Chondrocyte (in vitro differentiated cells): ENCODE measurements at regions not wholly inside any gene's neighbourhood (a gene's known extent, or its start where the extent isn't known, plus 50 kb on each side); places are given as distances from the start of the nearest gene placed in this dataset.

Source experiments
- DNase-seq: peaks from one replicate; pipeline ENCODE4 v3.0.0; 2021; ENCODE audit warnings: mixed read lengths, low spot score
- H3K27ac Mint-ChIP-seq: one replicate; pipeline ENCODE4 v1.8.0; 2021; ENCODE audit warnings: mild to moderate bottlenecking, moderate library complexity, mixed read lengths; ENCODE audit not compliant: unreplicated experiment
- H3K27me3 Mint-ChIP-seq: 2 replicates; pipeline ENCODE4 v1.8.0; 2021; ENCODE audit warnings: low read depth, mixed read lengths
- H3K36me3 Mint-ChIP-seq: 2 replicates; pipeline ENCODE4 v1.8.0; 2021; ENCODE audit warnings: low read depth, mixed read lengths
- H3K4me1 Mint-ChIP-seq: 2 replicates; pipeline ENCODE4 v1.8.0; 2021; ENCODE audit warnings: low read depth, mild to moderate bottlenecking, mixed read lengths
- H3K4me3 Mint-ChIP-seq: one replicate; pipeline ENCODE4 v1.8.0; 2021; ENCODE audit warnings: mild to moderate bottlenecking, moderate library complexity, mixed read lengths; ENCODE audit not compliant: unreplicated experiment
- H3K9me3 Mint-ChIP-seq: 2 replicates; pipeline ENCODE4 v1.8.0; 2021; ENCODE audit warnings: low read depth, mixed read lengths
- TF ChIP-seq, protein P1 (sequence below): fragments of 200-600 bp; sonication (generic); IDR thresholded peaks from 2 replicates; pipeline ENCODE4 v1.5.0; 2021; ENCODE audit warnings: antibody characterized with exemption, mild to moderate bottlenecking, moderate library complexity

DNA sequence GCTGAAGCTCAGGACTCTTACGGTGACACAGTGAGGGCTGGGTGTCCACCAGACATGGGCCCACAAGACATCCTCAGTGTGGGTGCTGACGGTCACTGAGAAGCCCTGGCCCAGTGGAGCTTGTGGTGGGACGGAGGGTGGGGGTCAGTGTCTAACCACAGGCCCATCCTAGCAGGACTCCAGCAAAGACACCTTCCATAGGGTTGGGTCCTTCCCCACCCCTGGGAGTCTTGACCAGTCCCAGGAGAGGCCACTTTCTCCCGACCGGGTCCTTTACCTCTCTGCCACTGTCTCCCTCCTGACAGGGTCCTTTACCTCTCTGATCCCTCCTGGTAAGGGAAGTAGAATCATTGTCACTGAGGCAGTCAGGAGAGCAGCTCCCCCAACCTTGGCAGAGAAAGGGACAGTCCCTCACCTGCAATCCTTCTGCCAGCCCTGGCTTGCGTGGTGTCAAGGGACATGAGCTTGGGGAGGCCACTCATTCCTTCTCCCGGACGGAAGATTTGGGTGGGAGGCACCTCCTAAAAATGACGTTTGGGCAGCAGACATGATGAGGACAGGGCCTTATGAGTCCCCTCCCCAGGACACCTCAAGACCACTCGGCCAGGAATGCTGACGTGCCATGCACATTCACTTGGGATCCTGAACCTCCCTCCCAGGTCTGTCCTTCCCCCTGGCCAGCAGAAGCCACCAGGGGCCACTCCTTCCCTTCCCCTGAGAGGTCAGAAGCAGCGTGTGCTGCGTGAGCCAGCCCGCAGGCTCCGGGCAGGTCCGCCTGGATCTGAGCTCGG, 91.5 kb upstream of the FGF3 start:
- no peak overlapping the region for H3K4me3 Mint-ChIP-seq
- H3K36me3 Mint-ChIP-seq, result no peaks in the 10 kb centered on the region
- H3K27ac Mint-ChIP-seq, result no peak overlapping the region
- H3K4me1 Mint-ChIP-seq, result peaks cover 9% of the 10 kb centered on the region
- peaks cover 14% of the 10 kb centered on the region for H3K27me3 Mint-ChIP-seq
- H3K9me3 Mint-ChIP-seq, result no peaks in the 10 kb centered on the region
- DNase-seq, result peak; percentile 77
- TF ChIP-seq, protein P1, sequence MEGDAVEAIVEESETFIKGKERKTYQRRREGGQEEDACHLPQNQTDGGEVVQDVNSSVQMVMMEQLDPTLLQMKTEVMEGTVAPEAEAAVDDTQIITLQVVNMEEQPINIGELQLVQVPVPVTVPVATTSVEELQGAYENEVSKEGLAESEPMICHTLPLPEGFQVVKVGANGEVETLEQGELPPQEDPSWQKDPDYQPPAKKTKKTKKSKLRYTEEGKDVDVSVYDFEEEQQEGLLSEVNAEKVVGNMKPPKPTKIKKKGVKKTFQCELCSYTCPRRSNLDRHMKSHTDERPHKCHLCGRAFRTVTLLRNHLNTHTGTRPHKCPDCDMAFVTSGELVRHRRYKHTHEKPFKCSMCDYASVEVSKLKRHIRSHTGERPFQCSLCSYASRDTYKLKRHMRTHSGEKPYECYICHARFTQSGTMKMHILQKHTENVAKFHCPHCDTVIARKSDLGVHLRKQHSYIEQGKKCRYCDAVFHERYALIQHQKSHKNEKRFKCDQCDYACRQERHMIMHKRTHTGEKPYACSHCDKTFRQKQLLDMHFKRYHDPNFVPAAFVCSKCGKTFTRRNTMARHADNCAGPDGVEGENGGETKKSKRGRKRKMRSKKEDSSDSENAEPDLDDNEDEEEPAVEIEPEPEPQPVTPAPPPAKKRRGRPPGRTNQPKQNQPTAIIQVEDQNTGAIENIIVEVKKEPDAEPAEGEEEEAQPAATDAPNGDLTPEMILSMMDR, result no peak

DNA sequence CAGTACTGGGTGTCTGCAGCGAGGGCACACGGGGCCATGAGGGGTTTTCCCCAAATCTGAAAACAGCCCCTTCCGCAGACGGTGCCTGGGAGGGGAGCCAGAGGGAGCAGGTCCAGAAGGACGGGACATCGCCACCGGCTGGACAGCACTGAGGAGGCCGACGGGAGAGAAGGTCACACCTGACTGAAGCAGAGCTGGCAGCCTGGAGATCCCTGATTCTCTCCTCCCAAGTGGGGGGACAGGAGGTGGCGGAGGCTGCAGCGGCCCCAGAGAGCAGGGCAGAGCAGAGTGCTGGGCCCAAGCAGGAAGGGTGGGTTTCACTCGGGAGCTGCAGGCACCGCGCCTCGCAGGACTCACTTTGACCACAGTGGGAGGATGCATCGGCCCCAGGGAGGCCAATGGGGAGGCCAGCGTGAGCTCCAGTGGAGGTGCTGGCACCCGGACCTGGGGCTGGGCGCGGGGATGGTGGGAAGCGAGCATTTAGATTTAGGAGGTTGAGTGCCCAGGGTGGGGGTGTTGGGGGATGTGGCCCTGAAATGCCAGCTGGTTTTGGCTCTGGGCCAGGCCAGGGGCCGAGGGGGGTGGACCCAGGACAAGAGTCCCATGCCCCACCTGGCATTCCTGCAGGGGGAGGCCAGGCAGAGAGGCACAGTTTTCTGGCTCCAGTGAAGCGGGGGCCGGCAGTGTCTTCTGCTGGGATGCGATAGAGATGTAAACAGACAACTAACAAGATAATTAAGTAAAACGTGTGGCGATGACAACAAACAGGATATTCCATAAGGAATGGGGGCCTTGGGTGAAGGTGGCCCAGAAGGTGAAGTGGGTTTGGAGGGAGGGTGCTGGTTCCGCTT, 92.3 kb upstream of the FGF3 start:
- no peak overlapping the region for H3K27ac Mint-ChIP-seq
- TF ChIP-seq, protein P1, result no peak
- H3K27me3 Mint-ChIP-seq, result peaks cover 12% of the 10 kb centered on the region
- H3K36me3 Mint-ChIP-seq, result no peaks in the 10 kb centered on the region
- no peak overlapping the region for H3K4me3 Mint-ChIP-seq
- no peaks in the 10 kb centered on the region for H3K9me3 Mint-ChIP-seq
- H3K4me1 Mint-ChIP-seq, result peaks cover 15% of the 10 kb centered on the region
- peak; percentile 86 for DNase-seq

DNA sequence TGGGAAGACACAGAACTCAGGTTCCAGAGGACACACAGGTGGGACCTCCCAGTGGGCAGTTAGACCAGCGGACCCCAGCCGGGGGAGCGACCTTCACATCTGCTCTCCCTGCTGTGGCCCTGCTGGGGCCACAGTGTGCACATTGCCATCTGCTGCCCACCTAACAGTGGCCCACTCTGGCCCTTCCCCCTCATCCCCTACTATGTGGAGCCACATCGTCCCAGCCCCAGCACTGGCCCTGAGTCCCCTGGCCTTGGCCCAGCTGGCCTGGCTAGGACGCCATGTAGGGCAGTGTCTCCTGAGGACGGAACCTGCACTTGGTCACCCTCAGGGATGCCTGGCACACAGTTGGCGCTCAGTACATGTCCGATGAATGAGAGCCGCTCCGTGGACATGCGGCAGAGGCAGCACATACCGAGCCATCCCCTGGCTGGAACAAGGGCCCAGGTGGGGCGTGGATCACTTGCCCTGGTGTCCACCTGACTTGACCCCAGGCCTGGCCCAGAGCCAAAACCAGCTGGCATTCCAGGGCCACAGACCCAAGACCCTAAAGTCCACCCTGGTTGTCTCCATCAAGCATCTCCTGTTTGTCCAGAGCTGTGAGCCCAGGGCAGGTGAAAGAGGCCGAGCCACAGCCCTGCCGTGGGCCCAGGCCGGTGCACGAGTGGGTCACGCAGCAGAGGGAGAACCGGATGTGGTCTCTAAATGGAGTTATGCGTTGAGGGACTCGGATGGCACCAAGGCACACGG, 93.1 kb upstream of the FGF3 start:
- peaks cover 15% of the 10 kb centered on the region for H3K4me1 Mint-ChIP-seq
- peak; percentile 89 for DNase-seq
- no peak overlapping the region for H3K4me3 Mint-ChIP-seq

DNA sequence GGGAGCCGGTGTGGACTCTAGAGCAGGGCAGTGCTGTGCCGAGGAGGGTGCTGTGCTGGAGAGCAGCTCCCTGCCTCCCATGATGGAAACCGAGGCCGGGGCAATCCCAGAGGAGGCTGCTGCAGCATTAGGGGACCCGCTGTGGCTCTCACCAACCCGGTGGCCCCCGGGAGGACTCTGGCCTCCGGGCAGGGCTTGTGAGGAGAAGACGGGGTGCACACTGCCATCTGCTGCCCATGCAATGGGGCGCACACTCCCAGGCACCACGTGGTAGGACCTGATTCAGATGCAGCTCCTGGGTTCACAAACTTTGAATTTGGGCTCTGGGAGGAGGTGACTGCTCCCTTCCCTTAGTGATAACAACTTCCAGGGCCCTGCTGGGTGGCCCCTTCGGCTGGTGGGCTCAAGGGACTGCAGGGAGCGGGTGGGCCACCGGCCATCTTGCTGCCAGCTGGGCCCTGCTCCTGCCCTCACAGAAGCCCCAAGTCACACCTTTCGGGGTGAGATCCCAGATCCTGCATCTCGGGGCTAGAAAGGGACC, 93.8 kb upstream of the FGF3 start:
- Mint-ChIP-seq H3K27ac (no peak overlapping the region), H3K9me3 (no peaks in the 10 kb centered on the region), H3K36me3 (no peaks in the 10 kb centered on the region), H3K27me3 (peaks cover 5% of the 10 kb centered on the region), H3K4me1 (peaks cover 15% of the 10 kb centered on the region), H3K4me3 (no peak overlapping the region)
- TF ChIP-seq, protein P1, result peak; percentile 69
- peak; percentile 67 for DNase-seq

More for the DNA sequence above, 93.1 kb upstream of the FGF3 start:
- H3K9me3 Mint-ChIP-seq, result no peaks in the 10 kb centered on the region
- TF ChIP-seq, protein P1, result no peak
- H3K27me3 Mint-ChIP-seq, result peaks cover 7% of the 10 kb centered on the region
- no peaks in the 10 kb centered on the region for H3K36me3 Mint-ChIP-seq
- no peak overlapping the region for H3K27ac Mint-ChIP-seq
